HCT116 (cell line): ENCODE measurements at regions not wholly inside any gene's neighbourhood (a gene's known extent, or its start where the extent isn't known, plus 50 kb on each side); places are given as distances from the start of the nearest gene placed in this dataset.

Experiments
- CTCF ChIP-seq, 3 experiments: fragments of 200-600 bp in 1 of 3; sonication (generic) in 1 of 3; IDR thresholded peaks in 2 of 3; conservative IDR thresholded peaks in 1 of 3; 2 replicates each; pipeline ENCODE4 v1.5.1; 2012 to 2017; ENCODE audit warnings: low read depth in 2 of 3, low read length in 2 of 3, antibody characterized with exemption in 1 of 3, borderline replicate concordance in 1 of 3, control low read depth in 1 of 3, mild to moderate bottlenecking in 1 of 3, mixed read lengths in 1 of 3, mixed run types in 1 of 3, moderate library complexity in 1 of 3; ENCODE audit not compliant: insufficient read depth in 1 of 3
- POLR2A ChIP-seq: IDR thresholded peaks from 2 replicates; pipeline ENCODE4 v1.7.0; 2011; ENCODE audit warnings: borderline replicate concordance; ENCODE audit not compliant: insufficient read depth, insufficient read length; ENCODE audit errors: extremely low read depth

DNA sequence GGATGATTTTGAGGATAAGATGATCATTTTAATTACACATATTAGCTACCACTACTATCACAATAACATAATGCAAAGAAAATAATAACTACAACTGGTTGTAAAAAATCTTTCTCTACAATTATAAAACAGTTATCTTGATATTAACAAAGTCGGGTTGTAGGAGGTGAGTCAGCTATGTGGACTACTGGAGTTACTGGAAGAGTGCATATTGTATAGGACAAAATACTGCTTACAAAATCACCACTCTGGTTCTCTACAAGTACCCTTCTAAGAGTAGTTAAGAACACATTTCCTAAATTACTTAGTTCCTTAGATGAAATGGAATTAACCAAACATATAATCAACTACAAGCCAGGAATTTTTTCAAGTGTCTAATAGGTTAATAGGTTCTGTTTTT, 74.1 kb downstream of the HYCC1 start:
- TF ChIP-seq CTCF (IDR thresholded peaks at IDR 0.05 in 2 of 3, conservative IDR thresholded peaks at IDR 0.05 in 1 of 3; ENCODE audit: borderline replicate concordance in 1 of 3, insufficient read depth in 1 of 3, low read depth in 2 of 3, low read length in 2 of 3) = no peak
- no peak for TF ChIP-seq POLR2A
